H1 (cell line): ENCODE measurements at regions not wholly inside any gene's neighbourhood (a gene's known extent, or its start where the extent isn't known, plus 50 kb on each side); places are given as distances from the start of the nearest gene placed in this dataset.
"Not testable (repeated sequence)": the region's sequence is repeated elsewhere in the genome, so short reads cannot be mapped to it uniquely, and the experiment has no call there.

Experiments used
- CTCF ChIA-PET: fragments of 300-600 bp; sonication (Branson Sonifier 250); formaldehyde crosslinking; loops from one replicate; lab custom pipeline; 2021; ENCODE audit not compliant: partially characterized antibody; lab: Charles Lee
- POLR2A ChIA-PET: fragments of 300-600 bp; sonication (Branson Sonifier 250); formaldehyde crosslinking; loops from one replicate; lab custom pipeline; 2021; ENCODE audit warnings: inconsistent platforms; ENCODE audit not compliant: partially characterized antibody; lab: Charles Lee
- DNase-seq, 2 experiments: peaks; one replicate each; pipeline versions ENCODE4 v3.0.0 to v3.0.0-alpha.2; 2010 to 2022; ENCODE audit warnings: low spot score in 2 of 2, low read depth in 1 of 2, mixed read lengths in 1 of 2
- FAIRE-seq: peaks from 2 replicates; lab custom pipeline; 2011; peaks lifted over from hg19 to GRCh38; lab: Jason Lieb, UNC
- H2AFZ ChIP-seq: 2 replicates; pipeline ENCODE4 v1.8.1; 2012; ENCODE audit warnings: low read length, inconsistent platforms
- H2AK5ac ChIP-seq: 2 replicates; pipeline ENCODE4 v1.6.1; 2013; ENCODE audit warnings: low read depth, low read length
- H2BK120ac ChIP-seq: replicated peaks from 2 replicates; pipeline ENCODE3; 2013; ENCODE audit warnings: low read depth, low read length, inconsistent platforms
- H2BK12ac ChIP-seq: 2 replicates; pipeline ENCODE4 v1.6.1; 2013; ENCODE audit warnings: low read depth, low read length
- H2BK15ac ChIP-seq: 2 replicates; pipeline ENCODE4 v1.6.1; 2013; ENCODE audit warnings: low read length
- H2BK20ac ChIP-seq: 2 replicates; pipeline ENCODE4 v1.6.1; 2013; ENCODE audit warnings: low read length
- H2BK5ac ChIP-seq: 2 replicates; pipeline ENCODE4 v1.6.1; 2013; ENCODE audit warnings: low read depth, low read length
- H3K14ac ChIP-seq: 2 replicates; pipeline ENCODE4 v1.6.1; 2013; ENCODE audit warnings: inconsistent platforms; ENCODE audit not compliant: insufficient read length
- H3K18ac ChIP-seq: 2 replicates; pipeline ENCODE4 v1.6.1; 2013; ENCODE audit warnings: low read length; ENCODE audit errors: extremely low read depth
- H3K23ac ChIP-seq: 2 replicates; pipeline ENCODE4 v1.6.1; 2013; ENCODE audit warnings: inconsistent platforms; ENCODE audit not compliant: insufficient read length
- H3K23me2 ChIP-seq: 2 replicates; pipeline ENCODE4 v1.6.1; 2013; ENCODE audit warnings: low read depth, low read length
- H3K27ac ChIP-seq: 2 replicates; pipeline ENCODE4 v1.6.1; 2011; ENCODE audit warnings: low read depth, low read length, inconsistent platforms
- H3K27me3 ChIP-seq, 4 experiments: replicated peaks in 1 of 4; 1 replicate in 1 of 4; 2 replicates in 3 of 4; pipeline versions ENCODE4 v1.6.1 to v1.8.1; 2011 to 2013; ENCODE audit warnings: low read length in 3 of 4, mild to moderate bottlenecking in 3 of 4, inconsistent platforms in 2 of 4, mixed read lengths in 2 of 4, moderate library complexity in 1 of 4; ENCODE audit not compliant: control insufficient read depth in 3 of 4, insufficient read depth in 3 of 4; ENCODE audit errors: extremely low read depth in 1 of 4
- H3K36me3 ChIP-seq, 4 experiments: 2 replicates each; pipeline versions ENCODE4 v1.6.1 to v1.8.1; 2011 to 2013; ENCODE audit warnings: mild to moderate bottlenecking in 4 of 4, low read length in 3 of 4, moderate library complexity in 2 of 4, control low read depth in 1 of 4, inconsistent platforms in 1 of 4; ENCODE audit not compliant: insufficient read depth in 4 of 4, control insufficient read depth in 2 of 4
- H3K4ac ChIP-seq: replicated peaks from 2 replicates; pipeline ENCODE3; 2013; ENCODE audit warnings: low read length, low read depth, mixed read lengths, inconsistent platforms; ENCODE audit not compliant: insufficient read length
- H3K4me1 ChIP-seq, 4 experiments: replicated peaks in 1 of 4; 1 replicate in 1 of 4; 2 replicates in 3 of 4; pipeline versions ENCODE4 v1.6.1 to v1.8.1; 2011 to 2013; ENCODE audit warnings: low read length in 3 of 4, inconsistent platforms in 2 of 4, mixed read lengths in 1 of 4; ENCODE audit not compliant: insufficient read depth in 4 of 4, control insufficient read depth in 3 of 4
- H3K4me2 ChIP-seq, 2 experiments: 2 replicates each; pipeline versions ENCODE4 v1.6.1 to v1.8.1; 2011 to 2013; ENCODE audit warnings: low read depth in 2 of 2, low read length in 2 of 2, control low read depth in 1 of 2, inconsistent platforms in 1 of 2, mild to moderate bottlenecking in 1 of 2; ENCODE audit not compliant: insufficient read depth in 1 of 2
- H3K4me3 ChIP-seq, 4 experiments: fragments of 200-600, 300-600 bp in 1 of 4; sonication (generic), shearing (Covaris generic), sonication (Bioruptor Twin) in 1 of 4; 2 replicates each; pipeline versions ENCODE4 v1.5.1 to v1.8.1; 2011 to 2016; ENCODE audit warnings: low read length in 4 of 4, low read depth in 3 of 4, control low read depth in 2 of 4, inconsistent platforms in 2 of 4, mild to moderate bottlenecking in 2 of 4, mixed read lengths in 1 of 4, moderate library complexity in 1 of 4; ENCODE audit not compliant: insufficient read depth in 2 of 4; ENCODE audit errors: extremely low read depth in 1 of 4
- H3K56ac ChIP-seq: replicated peaks from 2 replicates; pipeline ENCODE3; 2013; ENCODE audit warnings: low read depth, mild to moderate bottlenecking, mixed read lengths, low read length, inconsistent platforms; ENCODE audit not compliant: insufficient read length
- H3K79me1 ChIP-seq: 2 replicates; pipeline ENCODE4 v1.6.1; 2013; ENCODE audit warnings: low read depth, low read length, control low read depth
- H3K79me2 ChIP-seq, 2 experiments: 2 replicates each; pipeline versions ENCODE4 v1.6.1 to v1.8.1; 2012 to 2013; ENCODE audit warnings: low read length in 2 of 2, mild to moderate bottlenecking in 2 of 2, inconsistent platforms in 1 of 2; ENCODE audit not compliant: insufficient read depth in 2 of 2, control insufficient read depth in 1 of 2
- H3K9ac ChIP-seq, 4 experiments: replicated peaks in 1 of 4; 1 replicate in 1 of 4; 2 replicates in 3 of 4; pipeline versions ENCODE4 v1.6.1 to v1.8.1; 2011 to 2013; ENCODE audit warnings: low read depth in 3 of 4, low read length in 3 of 4, control low read depth in 2 of 4, mild to moderate bottlenecking in 2 of 4, moderate library complexity in 2 of 4, inconsistent platforms in 1 of 4; ENCODE audit errors: extremely low read depth in 1 of 4
- H3K9me3 ChIP-seq, 2 experiments: 2 replicates each; pipeline versions ENCODE4 v1.6.1 to v1.8.1; 2012 to 2013; ENCODE audit warnings: mild to moderate bottlenecking in 2 of 2, moderate library complexity in 2 of 2, control low read depth in 1 of 2, inconsistent platforms in 1 of 2, low read depth in 1 of 2, low read length in 1 of 2, mixed read lengths in 1 of 2; ENCODE audit not compliant: insufficient read depth in 2 of 2
- H4K20me1 ChIP-seq, 2 experiments: replicated peaks in 1 of 2; 2 replicates each; pipeline versions ENCODE3 to v1.8.1; 2011 to 2013; ENCODE audit warnings: inconsistent platforms in 2 of 2, low read length in 2 of 2, mild to moderate bottlenecking in 1 of 2; ENCODE audit not compliant: insufficient read depth in 2 of 2, control insufficient read depth in 1 of 2
- H4K5ac ChIP-seq: 2 replicates; pipeline ENCODE4 v1.6.1; 2013; ENCODE audit warnings: low read length, low read depth, mixed read lengths, inconsistent platforms; ENCODE audit not compliant: insufficient read length
- H4K8ac ChIP-seq: 2 replicates; pipeline ENCODE4 v1.8.0; 2013; ENCODE audit warnings: mild to moderate bottlenecking, moderate library complexity, low read length, inconsistent platforms; ENCODE audit not compliant: insufficient read depth; ENCODE audit errors: extremely low read depth
- H4K91ac ChIP-seq: replicated peaks from 2 replicates; pipeline ENCODE3; 2013; ENCODE audit warnings: low read length, mixed read lengths, inconsistent platforms; ENCODE audit not compliant: insufficient read length
- EP300 ChIP-seq, 2 experiments: IDR thresholded peaks; 1 replicate in 1 of 2; 2 replicates in 1 of 2; pipeline ENCODE4 v1.6.1; 2011 to 2012; ENCODE audit warnings: low read depth in 2 of 2, low read length in 2 of 2, mild to moderate bottlenecking in 2 of 2, borderline replicate concordance in 1 of 2, inconsistent platforms in 1 of 2, moderate library complexity in 1 of 2
- WGBS, 2 experiments: shearing (Covaris generic) in 1 of 2; methylation state at CpG; one replicate each; pipeline versions ENCODE4 v1.1.6 to v1.1.7; 2013 to 2015; ENCODE audit warnings: low lambda C conversion rate in 2 of 2, mixed read lengths in 2 of 2, inconsistent platforms in 1 of 2, low coverage in 1 of 2, missing lambda C conversion rate in 1 of 2; ENCODE audit not compliant: insufficient replicate concordance in 2 of 2, insufficient coverage in 1 of 2, insufficient read length in 1 of 2; ENCODE audit errors: extremely low coverage in 1 of 2, missing lambda C conversion rate in 1 of 2; 5-methylcytosine and 5-hydroxymethylcytosine counted together

DNA sequence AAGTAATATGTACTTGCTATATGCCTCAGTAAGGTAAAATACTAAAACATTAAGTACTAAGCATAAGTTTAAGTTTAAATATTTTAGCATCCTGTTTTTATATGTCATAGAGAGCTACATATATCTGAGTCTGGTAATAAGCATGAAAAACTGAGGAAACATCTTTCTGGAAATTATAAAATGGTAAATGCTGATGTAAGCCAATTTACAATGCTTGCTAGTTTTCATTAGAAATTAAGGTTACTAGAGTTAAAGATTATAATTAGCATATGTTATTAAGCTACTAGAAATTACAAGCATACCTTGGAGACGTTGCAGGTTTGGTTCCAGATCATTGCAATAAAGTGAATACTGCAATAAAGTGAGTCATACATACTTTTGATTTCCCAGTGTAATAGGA, 477.0 kb upstream of the LRRC7 start (continued):
- TF ChIP-seq EP300 (IDR thresholded peaks at IDR 0.05; ENCODE audit: borderline replicate concordance in 1 of 2, low read depth in 2 of 2, low read length in 2 of 2): no peak

DNA sequence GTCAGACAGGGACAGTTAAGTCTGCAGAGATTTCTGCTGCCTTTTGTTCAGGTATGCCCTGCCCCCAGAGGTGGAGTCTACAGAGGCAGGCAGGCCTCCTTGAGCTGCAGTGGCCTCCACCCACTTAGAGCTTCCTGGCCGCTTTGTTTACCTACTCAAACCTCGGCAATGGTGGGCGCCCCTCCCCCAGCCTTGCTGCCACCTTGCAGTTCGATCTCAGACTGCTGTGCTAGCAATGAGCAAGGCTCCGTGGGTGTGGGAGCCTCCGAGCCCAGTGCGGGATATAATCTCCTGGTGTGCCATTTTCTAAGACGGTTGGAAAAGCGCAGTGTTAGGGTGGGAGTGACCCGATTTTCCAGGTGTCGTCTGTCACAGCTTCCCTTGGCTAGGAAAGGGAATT, 465.7 kb upstream of the LRRC7 start:
- POLR2A ChIA-PET, H2BK20ac ChIP-seq, H2BK120ac ChIP-seq, H3K4ac ChIP-seq, H2AFZ ChIP-seq, H3K79me1 ChIP-seq, H2AK5ac ChIP-seq, H3K79me2 ChIP-seq, H2BK15ac ChIP-seq, CTCF ChIA-PET, H3K27me3 ChIP-seq, H3K56ac ChIP-seq, H4K8ac ChIP-seq, H3K18ac ChIP-seq, H3K9ac ChIP-seq, FAIRE-seq, H3K23ac ChIP-seq, H2BK12ac ChIP-seq, H4K20me1 ChIP-seq, H3K4me1 ChIP-seq, DNase-seq, H3K27ac ChIP-seq, H3K36me3 ChIP-seq, H3K23me2 ChIP-seq, H3K4me3 ChIP-seq, H4K91ac ChIP-seq, H3K14ac ChIP-seq, H3K4me2 ChIP-seq, H4K5ac ChIP-seq, H2BK5ac ChIP-seq: not testable (repeated sequence)
- WGBS, 2 experiments: 99% methylated on average over 11 of the region's 11 CpGs; no CpG with 5 or more reads in 1 of the 2 experiments
- H3K9me3 ChIP-seq: peaks cover 12% of the 10 kb centered on the region in 2 experiments
